ENCODE measurements at regions not wholly inside any gene's neighbourhood (a gene's known extent, or its start where the extent isn't known, plus 50 kb on each side); places are given as distances from the start of the nearest gene placed in this dataset.

DNA sequence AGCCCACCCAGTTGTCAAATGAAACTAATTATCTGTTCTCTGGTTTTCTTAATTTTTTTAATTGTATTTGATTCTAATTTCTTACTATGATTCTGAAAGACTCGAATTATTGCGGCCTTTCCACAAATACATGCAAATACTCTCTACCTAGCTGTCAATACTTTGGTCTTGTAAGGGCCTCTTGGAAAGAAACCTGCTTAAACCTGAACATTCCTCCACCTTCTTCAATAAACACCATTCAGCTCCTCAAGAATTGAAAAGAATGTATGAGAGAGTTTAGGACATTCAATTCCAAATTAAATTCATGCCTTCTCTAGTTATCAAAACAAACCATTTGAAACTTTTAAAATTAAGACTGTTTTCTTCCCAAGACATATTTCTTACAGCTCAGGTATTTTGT is 385.9 kb upstream of the NOCT start:
- Histone ChIP-seq H3K4me1 (ENCODE audit: control insufficient read depth, insufficient read depth, low read length) (no peaks in the 10 kb centered on the region), H3K18ac (ENCODE audit: low read depth, low read length) (no peak overlapping the region), H3K9me3 (ENCODE audit: control insufficient read depth, insufficient read depth, low read length) (no peaks in the 10 kb centered on the region), H2AK5ac (ENCODE audit: low read depth, low read length) (no peak overlapping the region), H3K4me2 (ENCODE audit: low read depth, low read length) (no peak overlapping the region), H2AFZ (replicated peaks; ENCODE audit: low read length, poor library complexity) (no peak overlapping the region), H3K14ac (replicated peaks; ENCODE audit: low read depth, low read length) (no peak overlapping the region), H3K56ac (ENCODE audit: extremely low read depth, insufficient read depth, low read length) (no peak overlapping the region), H3K23ac (ENCODE audit: low read depth, low read length) (no peak overlapping the region), H4K8ac (ENCODE audit: low read depth in 2 of 2, low read length in 2 of 2) (no peak overlapping the region), H3K9me1 (ENCODE audit: insufficient read depth, low read length) (no peaks in the 10 kb centered on the region), H3K79me1 (ENCODE audit: low read depth in 1 of 2, low read length in 2 of 2) (no peaks in the 10 kb centered on the region), H2BK20ac (ENCODE audit: low read depth, low read length) (no peak overlapping the region), H4K5ac (ENCODE audit: low read depth, low read length) (no peak overlapping the region), H2BK15ac (ENCODE audit: low read depth, low read length) (no peak overlapping the region), H2BK5ac (ENCODE audit: low read depth, low read length, poor library complexity, severe bottlenecking) (no peak overlapping the region), H3K36me3 (ENCODE audit: control insufficient read depth, insufficient read depth, low read length) (no peaks in the 10 kb centered on the region), H3K27me3 (ENCODE audit: control insufficient read depth, insufficient read depth, low read length) (no peaks in the 10 kb centered on the region; the same call in 1 of the 2 replicates), H3K4ac (ENCODE audit: low read depth, low read length) (no peak overlapping the region), H2AK9ac (replicated peaks; ENCODE audit: low read depth, low read length, poor library complexity) (no peak overlapping the region), H2BK120ac (ENCODE audit: low read depth, low read length) (no peak overlapping the region), H4K91ac (ENCODE audit: insufficient read depth, low read depth, low read length) (no peak overlapping the region), H3K9ac (ENCODE audit: low read depth, low read length) (no peak overlapping the region), H4K20me1 (ENCODE audit: insufficient read depth, low read length) (no peaks in the 10 kb centered on the region), H3K4me3 (ENCODE audit: insufficient read depth, low read depth, low read length) (no peak overlapping the region), H3K27ac (ENCODE audit: insufficient read depth, low read length) (no peak overlapping the region)
- intact Hi-C loops (cut with micrococcal nuclease) (no loop called here), dilution Hi-C loops (cut with HindIII; ENCODE audit: low sequenced_read_pairs, unreplicated experiment) (no loop called here), in situ Hi-C loops (cut with MboI; ENCODE audit: low sequenced_read_pairs) (no loop called here)
- no peak for DNase-seq
- TF ChIP-seq RFX5 (IDR thresholded peaks at IDR 0.05; ENCODE audit: low read depth, low read length) (no peak), BHLHE40 (IDR thresholded peaks at IDR 0.05; ENCODE audit: low read depth, low read length) (no peak), NFE2L2 (IDR thresholded peaks at IDR 0.05; ENCODE audit: low read depth, low read length) (no peak), CHD1 (IDR thresholded peaks at IDR 0.05; ENCODE audit: low read depth, low read length) (no peak), MAZ (IDR thresholded peaks at IDR 0.05; ENCODE audit: borderline replicate concordance, low read depth, low read length) (no peak), CEBPB (IDR thresholded peaks at IDR 0.05; ENCODE audit: low read depth, low read length) (no peak), FOS (IDR thresholded peaks at IDR 0.05; ENCODE audit: low read depth, low read length) (no peak), RCOR1 (IDR thresholded peaks at IDR 0.05; ENCODE audit: insufficient replicate concordance, low read length) (no peak), MXI1 (IDR thresholded peaks at IDR 0.05; ENCODE audit: borderline replicate concordance, low read depth, low read length) (no peak), RAD21 (IDR thresholded peaks at IDR 0.05; ENCODE audit: low read length) (no peak), POLR2A (IDR thresholded peaks at IDR 0.05; ENCODE audit: low read depth, low read length) (no peak)
- TF ChIP-seq, protein P1, sequence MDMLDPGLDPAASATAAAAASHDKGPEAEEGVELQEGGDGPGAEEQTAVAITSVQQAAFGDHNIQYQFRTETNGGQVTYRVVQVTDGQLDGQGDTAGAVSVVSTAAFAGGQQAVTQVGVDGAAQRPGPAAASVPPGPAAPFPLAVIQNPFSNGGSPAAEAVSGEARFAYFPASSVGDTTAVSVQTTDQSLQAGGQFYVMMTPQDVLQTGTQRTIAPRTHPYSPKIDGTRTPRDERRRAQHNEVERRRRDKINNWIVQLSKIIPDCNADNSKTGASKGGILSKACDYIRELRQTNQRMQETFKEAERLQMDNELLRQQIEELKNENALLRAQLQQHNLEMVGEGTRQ (IDR thresholded peaks at IDR 0.05; ENCODE audit: low read depth, low read length) = no peak
- no peak for ATAC-seq (ENCODE audit: low read depth)
- no CpG with 5 or more reads among the region's 2 CpGs for WGBS, 2 experiments (ENCODE audit: extremely low coverage in 2 of 2, insufficient read length in 1 of 2)
- POLR2A ChIA-PET (ENCODE audit: unreplicated experiment) = no interaction called here
- BruUV-seq (replicated peaks) = no TSS peak
- CTCF ChIA-PET = no interaction called here
